GM06990 (cell line): ENCODE measurements at regions not wholly inside any gene's neighbourhood (a gene's known extent, or its start where the extent isn't known, plus 50 kb on each side); places are given as distances from the start of the nearest gene placed in this dataset.
A peak's percentile ranks its signal among the peaks of the same experiment; 100 is the strongest.

ENCODE experiments used
- DNase-seq: peaks from one replicate; pipeline ENCODE4 v3.0.0-alpha.2; 2011; ENCODE audit not compliant: insufficient read length; ENCODE audit errors: extremely low read depth
- H3K27me3 ChIP-seq: replicated peaks from 2 replicates; pipeline ENCODE4 v1.6.0; 2011; ENCODE audit warnings: low read length; ENCODE audit not compliant: control insufficient read depth, insufficient read depth
- H3K36me3 ChIP-seq: 2 replicates; pipeline ENCODE4 v1.5.1; 2011; ENCODE audit warnings: low read length; ENCODE audit not compliant: control insufficient read depth, insufficient read depth
- H3K4me3 ChIP-seq: replicated peaks from 2 replicates; pipeline ENCODE4 v1.5.1; 2011; ENCODE audit warnings: low read depth, mild to moderate bottlenecking, control low read depth, low read length
- TF ChIP-seq, protein P1 (sequence below): IDR thresholded peaks from 2 replicates; pipeline ENCODE4 v1.5.1; 2011; ENCODE audit warnings: low read length, control low read depth, mild to moderate bottlenecking, inconsistent platforms; ENCODE audit not compliant: insufficient read depth, poor library complexity, severe bottlenecking

DNA sequence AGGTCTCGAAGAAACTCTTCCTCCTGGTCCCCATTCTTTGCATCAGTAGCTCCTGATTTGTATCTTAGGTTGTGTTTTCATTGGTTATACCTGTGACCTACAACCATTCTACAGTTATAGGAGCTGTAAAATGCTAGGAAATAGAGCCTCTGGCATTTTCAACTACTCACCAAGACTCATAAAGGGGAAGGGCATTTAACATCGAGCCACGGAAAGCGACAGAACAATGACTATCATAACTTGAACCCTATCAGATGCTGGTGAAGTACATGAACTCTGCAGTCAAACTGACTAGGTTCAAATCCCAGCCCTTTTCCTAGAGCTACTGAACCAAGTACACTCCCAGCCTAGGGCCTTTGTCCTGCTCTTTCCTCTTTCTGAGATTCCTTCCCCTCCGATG lies 588.0 kb downstream of the SOX6 start:
- Histone ChIP-seq H3K27me3 (no peaks in the 10 kb centered on the region; the same call in 1 of the 2 replicates), H3K4me3 (no peak overlapping the region), H3K36me3 (no peaks in the 10 kb centered on the region)
- no peak for DNase-seq
- TF ChIP-seq, protein P1, sequence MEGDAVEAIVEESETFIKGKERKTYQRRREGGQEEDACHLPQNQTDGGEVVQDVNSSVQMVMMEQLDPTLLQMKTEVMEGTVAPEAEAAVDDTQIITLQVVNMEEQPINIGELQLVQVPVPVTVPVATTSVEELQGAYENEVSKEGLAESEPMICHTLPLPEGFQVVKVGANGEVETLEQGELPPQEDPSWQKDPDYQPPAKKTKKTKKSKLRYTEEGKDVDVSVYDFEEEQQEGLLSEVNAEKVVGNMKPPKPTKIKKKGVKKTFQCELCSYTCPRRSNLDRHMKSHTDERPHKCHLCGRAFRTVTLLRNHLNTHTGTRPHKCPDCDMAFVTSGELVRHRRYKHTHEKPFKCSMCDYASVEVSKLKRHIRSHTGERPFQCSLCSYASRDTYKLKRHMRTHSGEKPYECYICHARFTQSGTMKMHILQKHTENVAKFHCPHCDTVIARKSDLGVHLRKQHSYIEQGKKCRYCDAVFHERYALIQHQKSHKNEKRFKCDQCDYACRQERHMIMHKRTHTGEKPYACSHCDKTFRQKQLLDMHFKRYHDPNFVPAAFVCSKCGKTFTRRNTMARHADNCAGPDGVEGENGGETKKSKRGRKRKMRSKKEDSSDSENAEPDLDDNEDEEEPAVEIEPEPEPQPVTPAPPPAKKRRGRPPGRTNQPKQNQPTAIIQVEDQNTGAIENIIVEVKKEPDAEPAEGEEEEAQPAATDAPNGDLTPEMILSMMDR: no peak

DNA sequence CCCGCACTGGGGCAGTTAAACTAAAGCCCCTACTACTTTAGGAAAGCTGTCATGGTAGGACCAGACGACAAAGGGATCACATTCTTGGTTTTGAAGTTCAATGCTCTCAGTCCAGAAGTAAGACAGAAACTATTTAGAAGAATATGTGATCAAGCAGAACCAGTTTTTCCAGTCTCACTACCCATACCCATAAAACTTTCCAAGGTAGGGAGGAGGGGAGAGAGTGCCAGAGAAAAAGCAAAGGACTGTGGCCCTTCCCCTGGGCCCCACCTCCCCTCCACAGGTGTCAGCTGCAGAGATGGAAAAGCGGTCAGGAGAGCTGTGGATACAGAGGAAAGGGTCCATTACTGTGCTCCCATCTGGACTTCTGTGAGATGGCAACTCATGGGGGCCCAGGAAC lies 587.1 kb downstream of the SOX6 start:
- Histone ChIP-seq H3K36me3 (no peaks in the 10 kb centered on the region), H3K27me3 (no peaks in the 10 kb centered on the region; the same call in 1 of the 2 replicates), H3K4me3 (no peak overlapping the region)
- TF ChIP-seq, protein P1: no peak
- no peak for DNase-seq

DNA sequence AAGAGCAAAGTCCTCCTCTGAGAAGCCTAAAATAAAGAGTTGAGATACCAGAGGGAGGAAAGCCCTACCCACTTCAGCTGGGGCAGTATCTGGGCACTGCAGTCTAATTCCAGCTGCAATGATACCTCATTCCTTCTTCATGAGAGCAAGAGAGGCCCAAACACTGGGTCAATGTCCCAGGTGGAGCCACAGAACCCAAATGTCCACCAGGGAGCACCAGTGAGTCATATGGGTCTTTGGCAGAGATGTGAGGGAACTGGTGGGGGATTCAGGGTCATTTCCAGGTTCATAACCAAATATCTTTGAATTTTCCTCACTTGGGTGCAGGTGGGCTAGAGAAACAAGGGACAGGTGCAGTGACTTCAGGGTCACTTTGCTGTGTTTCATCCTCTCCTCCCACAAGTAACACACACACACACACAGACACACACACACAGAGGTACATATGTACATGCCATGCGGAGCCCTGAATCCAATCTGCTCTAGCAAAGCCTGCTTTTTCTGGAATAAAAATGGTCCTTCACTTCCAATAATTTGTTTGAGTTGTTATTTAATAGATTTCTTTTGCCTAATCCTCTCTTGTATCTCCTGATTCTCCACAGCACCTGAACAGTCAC lies 585.4 kb downstream of the SOX6 start:
- no peak for DNase-seq
- TF ChIP-seq, protein P1: peak; percentile 83
- H3K4me3 ChIP-seq: no peak overlapping the region
- H3K27me3 ChIP-seq: no peaks in the 10 kb centered on the region; the same call in 1 of the 2 replicates
- no peaks in the 10 kb centered on the region for H3K36me3 ChIP-seq

DNA sequence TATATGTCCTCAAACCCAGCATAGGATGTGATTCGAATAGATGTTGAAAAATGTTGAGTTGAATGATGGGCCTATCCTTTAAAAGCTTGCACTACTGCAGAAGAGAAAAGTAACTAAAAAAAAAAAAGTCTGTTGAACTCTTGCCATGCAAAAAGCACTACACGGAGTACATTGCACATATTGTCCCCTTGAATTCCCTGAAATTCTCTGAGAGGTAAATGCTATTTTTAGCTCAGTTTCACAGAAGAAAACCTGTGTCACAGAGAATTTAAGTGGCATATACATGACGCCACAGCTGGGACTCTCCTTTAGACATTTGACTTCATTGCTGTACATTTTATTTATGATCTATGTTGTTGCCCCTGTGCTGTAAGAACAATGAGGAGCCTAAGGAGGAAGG lies 583.8 kb downstream of the SOX6 start:
- no peaks in the 10 kb centered on the region; the same call in 1 of the 2 replicates for H3K27me3 ChIP-seq
- DNase-seq: no peak
- no peaks in the 10 kb centered on the region for H3K36me3 ChIP-seq
- H3K4me3 ChIP-seq: no peak overlapping the region
- TF ChIP-seq, protein P1: no peak

DNA sequence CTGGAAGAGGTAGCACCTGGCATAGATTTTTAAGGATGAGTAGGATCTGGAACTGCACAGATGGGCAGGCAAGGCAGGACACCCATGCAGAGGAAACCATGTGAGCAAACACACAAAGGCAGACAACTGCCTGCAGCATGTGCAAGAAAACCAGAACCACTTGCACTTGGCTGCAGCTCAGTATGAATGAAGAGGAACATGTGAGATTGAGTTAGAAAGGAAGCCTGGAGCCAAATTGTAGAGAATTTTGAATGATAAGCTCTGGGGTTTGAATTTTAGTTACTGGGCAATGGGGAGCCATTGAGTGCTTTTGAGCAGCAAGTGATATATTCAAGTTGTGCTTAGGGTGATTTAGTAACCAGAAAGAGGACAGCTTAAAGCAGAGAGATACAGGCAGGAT lies 583.4 kb downstream of the SOX6 start:
- Histone ChIP-seq H3K27me3 (no peaks in the 10 kb centered on the region; the same call in 1 of the 2 replicates), H3K36me3 (no peaks in the 10 kb centered on the region), H3K4me3 (no peak overlapping the region)
- no peak for DNase-seq
- TF ChIP-seq, protein P1: no peak
